SK-N-SH treated with all-trans-retinoic acid at 6 μM for 48 hours (cell line): ENCODE measurements at regions not wholly inside any gene's neighbourhood (a gene's known extent, or its start where the extent isn't known, plus 50 kb on each side); places are given as distances from the start of the nearest gene placed in this dataset.

Experiments
- ARNTL ChIP-seq: fragments of 450-650 bp; formaldehyde crosslinking; IDR thresholded peaks from 2 replicates; pipeline ENCODE4 v1.5.0; 2020; ENCODE audit warnings: low read depth, mild to moderate bottlenecking, moderate library complexity, borderline replicate concordance
- CREB5 ChIP-seq: fragments of 250-450 bp; sonication (Bioruptor Pico); IDR thresholded peaks from 2 replicates; pipeline ENCODE4 v1.5.1; 2020; ENCODE audit warnings: low read depth, mild to moderate bottlenecking, moderate library complexity
- CSDC2 ChIP-seq: fragments of 250-450 bp; sonication (Bioruptor Pico); IDR thresholded peaks from 2 replicates; pipeline ENCODE4 v1.5.0; 2020; ENCODE audit warnings: mild to moderate bottlenecking, moderate library complexity
- GLIS3 ChIP-seq: fragments of 250-450 bp; sonication (Bioruptor Pico); IDR thresholded peaks from 2 replicates; pipeline ENCODE4 v1.5.0; 2020; ENCODE audit warnings: mild to moderate bottlenecking, moderate library complexity
- PATZ1 ChIP-seq: fragments of 250-450 bp; sonication (Bioruptor Pico); IDR thresholded peaks from 2 replicates; pipeline ENCODE4 v1.8.0; 2020; ENCODE audit warnings: mild to moderate bottlenecking, moderate library complexity, borderline replicate concordance
- RARB ChIP-seq: fragments of 250-450 bp; sonication (Bioruptor Pico); IDR thresholded peaks from 2 replicates; pipeline ENCODE4 v1.8.0; 2021; ENCODE audit warnings: mild to moderate bottlenecking, moderate library complexity
- SNAI2 ChIP-seq: fragments of 250-450 bp; sonication (Bioruptor Pico); IDR thresholded peaks from 2 replicates; pipeline ENCODE4 v1.5.0; 2020; ENCODE audit warnings: mild to moderate bottlenecking, moderate library complexity
- TCF4 ChIP-seq: fragments of 250-450 bp; sonication (Bioruptor Pico); IDR thresholded peaks from 2 replicates; pipeline ENCODE4 v1.8.0; 2021; ENCODE audit warnings: mild to moderate bottlenecking, moderate library complexity, borderline replicate concordance
- ZC3H10 ChIP-seq: fragments of 250-450 bp; sonication (Bioruptor Pico); IDR thresholded peaks from 2 replicates; pipeline ENCODE4 v1.5.1; 2021; ENCODE audit warnings: mild to moderate bottlenecking, moderate library complexity
- ZFP3 ChIP-seq: fragments of 250-450 bp; sonication (Bioruptor Pico); IDR thresholded peaks from 2 replicates; pipeline ENCODE4 v1.5.0; 2020; ENCODE audit warnings: mild to moderate bottlenecking, moderate library complexity
- ZFP30 ChIP-seq: fragments of 450-650 bp; formaldehyde crosslinking; IDR thresholded peaks from 2 replicates; pipeline ENCODE4 v1.5.0; 2022; ENCODE audit warnings: mild to moderate bottlenecking, moderate library complexity
- ZNF70 ChIP-seq: fragments of 450-650 bp; formaldehyde crosslinking; IDR thresholded peaks from 2 replicates; pipeline ENCODE4 v1.5.0; 2020; ENCODE audit warnings: mild to moderate bottlenecking, moderate library complexity

DNA sequence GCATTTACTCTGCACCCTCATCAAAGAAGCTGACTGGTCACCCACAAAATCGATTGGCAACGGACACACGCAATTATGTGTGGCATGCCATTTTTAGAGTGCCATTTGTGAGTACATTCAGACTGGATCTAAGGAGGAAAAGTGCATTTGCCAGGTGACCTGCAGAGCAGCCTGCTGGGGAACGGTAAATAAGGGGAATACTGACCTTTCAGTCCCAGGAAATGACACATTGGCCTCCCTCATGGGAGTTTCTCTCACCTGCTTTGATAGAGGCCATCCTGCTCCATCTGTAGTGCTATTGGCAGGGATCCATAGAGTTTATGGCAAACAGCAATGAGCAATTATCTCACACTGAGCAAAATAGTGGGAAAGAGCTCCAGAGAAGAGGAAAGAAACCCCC, 127.8 kb downstream of the DDX53 start:
- TF ChIP-seq CSDC2 (CRISPR knock-in tag): no peak
- TF ChIP-seq SNAI2 (CRISPR knock-in tag): no peak
- no peak for TF ChIP-seq TCF4 (CRISPR knock-in tag)
- no peak for TF ChIP-seq ZFP30 (CRISPR knock-in tag)
- no peak for TF ChIP-seq ZC3H10 (CRISPR knock-in tag)
- TF ChIP-seq PATZ1 (CRISPR knock-in tag): no peak
- no peak for TF ChIP-seq ZFP3 (CRISPR knock-in tag)
- TF ChIP-seq ARNTL (CRISPR knock-in tag): no peak
- no peak for TF ChIP-seq CREB5 (CRISPR knock-in tag)
- TF ChIP-seq RARB (CRISPR knock-in tag): no peak
- no peak for TF ChIP-seq ZNF70 (CRISPR knock-in tag)
- no peak for TF ChIP-seq GLIS3 (CRISPR knock-in tag)
